ENCODE measurements at regions not wholly inside any gene's neighbourhood (a gene's known extent, or its start where the extent isn't known, plus 50 kb on each side); places are given as distances from the start of the nearest gene placed in this dataset.

DNA sequence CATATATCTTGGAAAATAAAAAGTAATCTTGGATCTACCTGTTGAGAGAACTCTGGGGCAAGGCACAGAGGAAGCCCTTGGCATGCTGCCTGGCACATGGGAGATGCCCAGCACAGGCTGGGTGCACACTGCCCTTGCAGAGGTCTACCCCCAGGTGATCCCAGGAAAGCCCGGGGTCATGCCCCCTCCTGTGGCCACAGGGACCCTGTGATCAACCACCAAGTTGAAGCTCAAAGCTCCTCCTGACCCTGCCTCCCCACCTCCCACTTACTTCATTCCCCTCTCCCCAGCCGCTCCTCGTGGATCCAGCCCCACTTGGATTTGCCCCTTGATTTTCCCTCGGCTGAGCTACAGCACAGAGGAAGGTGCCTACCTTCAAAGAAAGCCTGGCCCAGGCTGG lies 62.7 kb upstream of the LARS2 start:
- ChIA-PET POLR2A (no interaction called here), RAD21 (ENCODE audit: low non-redundant PET in 1 of 2, low total read pairs in 2 of 2, uncharacterized antibody in 2 of 2, unreplicated experiment in 2 of 2) (no interaction called here), CTCF (no interaction called here)
- BruUV-seq (replicated peaks): no TSS peak
- H3K4me3 ChIP-seq (replicated peaks in 1 of 2; ENCODE audit: low read depth in 1 of 2, low read length in 2 of 2): no peak overlapping the region
- no peak overlapping the region for H3K9ac ChIP-seq (ENCODE audit: low read length)
- H3K9me3 ChIP-seq (ENCODE audit: control insufficient read depth in 1 of 2, insufficient read depth in 1 of 2, low read depth in 1 of 2, low read length in 2 of 2): no peaks in the 10 kb centered on the region
- no peaks in the 10 kb centered on the region; the same call in 1 of the 2 replicates for H3K9me2 ChIP-seq (ENCODE audit: insufficient read depth)
- no peak for DNase-seq (ENCODE audit: low read depth, low spot score)
- no peak overlapping the region for H3K27ac ChIP-seq (ENCODE audit: low read depth, low read length)
- H4K20me1 ChIP-seq (ENCODE audit: insufficient read depth): no peaks in the 10 kb centered on the region
- ATAC-seq: no peak
- intact Hi-C loops (cut with micrococcal nuclease): no loop called here
- peaks cover 8% of the 10 kb centered on the region; the same call in 1 of the 2 replicates for H3K27me3 ChIP-seq (ENCODE audit: insufficient read depth, low read length)
- TF ChIP-seq SP1 (IDR thresholded peaks at IDR 0.05; ENCODE audit: low read depth) (no peak), CEBPB (IDR thresholded peaks at IDR 0.05; ENCODE audit: low read depth) (no peak)
- no peaks in the 10 kb centered on the region for H3K4me1 ChIP-seq (ENCODE audit: control insufficient read depth in 1 of 2, insufficient read depth in 2 of 2, low read length in 2 of 2)
- H3K4me2 ChIP-seq (ENCODE audit: low read length): no peak overlapping the region
- no peak overlapping the region for H2AFZ ChIP-seq (ENCODE audit: low read depth, low read length, poor library complexity, severe bottlenecking)
- H3K79me2 ChIP-seq (ENCODE audit: insufficient read depth, low read length): no peaks in the 10 kb centered on the region
- H3K36me3 ChIP-seq (ENCODE audit: control insufficient read depth in 1 of 2, insufficient read depth in 2 of 2, low read length in 2 of 2): no peaks in the 10 kb centered on the region

DNA sequence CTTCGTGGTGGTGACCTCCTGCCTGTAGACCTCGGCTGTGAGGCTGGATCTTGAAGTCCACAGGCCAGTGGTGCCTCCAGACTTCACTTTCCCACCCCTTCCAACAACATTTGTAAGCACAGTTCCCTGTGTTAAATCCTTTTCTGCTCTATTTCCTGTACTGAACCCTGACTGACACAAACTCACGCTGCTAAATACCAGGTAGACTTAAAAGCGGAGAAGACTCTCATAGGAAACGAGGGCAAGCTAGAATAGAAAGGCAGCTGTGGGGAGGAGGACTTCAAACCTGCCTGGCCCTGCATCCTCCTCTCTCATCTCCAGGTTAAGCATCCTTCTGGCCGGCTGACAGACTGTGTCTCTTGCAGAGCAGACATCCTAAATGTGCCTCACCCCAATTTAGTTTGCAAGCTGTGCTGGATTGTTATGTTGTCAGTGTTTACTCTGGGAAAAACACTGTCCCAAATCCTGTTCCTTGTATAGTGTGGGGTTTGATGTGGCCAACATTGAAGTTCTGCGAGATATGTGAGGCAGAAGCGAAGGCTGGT lies 58.5 kb upstream of the LARS2 start:
- Histone ChIP-seq H3K4me3 (replicated peaks in 1 of 2; ENCODE audit: low read depth in 1 of 2, low read length in 2 of 2) (no peak overlapping the region), H3K4me2 (ENCODE audit: low read length) (no peak overlapping the region), H3K27ac (ENCODE audit: low read depth, low read length) (no peak overlapping the region), H4K20me1 (ENCODE audit: insufficient read depth) (no peaks in the 10 kb centered on the region), H3K36me3 (ENCODE audit: control insufficient read depth in 1 of 2, insufficient read depth in 2 of 2, low read length in 2 of 2) (no peaks in the 10 kb centered on the region), H3K79me2 (ENCODE audit: insufficient read depth, low read length) (no peaks in the 10 kb centered on the region), H3K27me3 (ENCODE audit: insufficient read depth, low read length) (peaks cover 8% of the 10 kb centered on the region; the same call in 1 of the 2 replicates), H3K9me2 (ENCODE audit: insufficient read depth) (no peaks in the 10 kb centered on the region), H2AFZ (ENCODE audit: low read depth, low read length, poor library complexity, severe bottlenecking) (no peak overlapping the region), H3K9ac (ENCODE audit: low read length) (no peak overlapping the region), H3K4me1 (ENCODE audit: control insufficient read depth in 1 of 2, insufficient read depth in 2 of 2, low read length in 2 of 2) (no peaks in the 10 kb centered on the region), H3K9me3 (ENCODE audit: control insufficient read depth in 1 of 2, insufficient read depth in 1 of 2, low read depth in 1 of 2, low read length in 2 of 2) (no peaks in the 10 kb centered on the region)
- ChIA-PET RAD21 (ENCODE audit: low non-redundant PET in 1 of 2, low total read pairs in 2 of 2, uncharacterized antibody in 2 of 2, unreplicated experiment in 2 of 2) (no interaction called here), POLR2A (no interaction called here), CTCF (no interaction called here)
- no TSS peak for BruUV-seq (replicated peaks)
- DNase-seq (ENCODE audit: low read depth, low spot score) (no peak), ATAC-seq (no peak)
- TF ChIP-seq YY1 (IDR thresholded peaks at IDR 0.05; ENCODE audit: extremely low read depth, insufficient replicate concordance, low read depth, low read length) (no peak), POLR2AphosphoS5 (IDR thresholded peaks at IDR 0.05; ENCODE audit: low read depth, low read length) (no peak), EZH2 (IDR thresholded peaks at IDR 0.05) (no peak), ZFX (IDR thresholded peaks at IDR 0.05) (no peak), EZH2phosphoT487 (IDR thresholded peaks at IDR 0.05; ENCODE audit: borderline replicate concordance) (no peak)
- TF ChIP-seq, protein P1, sequence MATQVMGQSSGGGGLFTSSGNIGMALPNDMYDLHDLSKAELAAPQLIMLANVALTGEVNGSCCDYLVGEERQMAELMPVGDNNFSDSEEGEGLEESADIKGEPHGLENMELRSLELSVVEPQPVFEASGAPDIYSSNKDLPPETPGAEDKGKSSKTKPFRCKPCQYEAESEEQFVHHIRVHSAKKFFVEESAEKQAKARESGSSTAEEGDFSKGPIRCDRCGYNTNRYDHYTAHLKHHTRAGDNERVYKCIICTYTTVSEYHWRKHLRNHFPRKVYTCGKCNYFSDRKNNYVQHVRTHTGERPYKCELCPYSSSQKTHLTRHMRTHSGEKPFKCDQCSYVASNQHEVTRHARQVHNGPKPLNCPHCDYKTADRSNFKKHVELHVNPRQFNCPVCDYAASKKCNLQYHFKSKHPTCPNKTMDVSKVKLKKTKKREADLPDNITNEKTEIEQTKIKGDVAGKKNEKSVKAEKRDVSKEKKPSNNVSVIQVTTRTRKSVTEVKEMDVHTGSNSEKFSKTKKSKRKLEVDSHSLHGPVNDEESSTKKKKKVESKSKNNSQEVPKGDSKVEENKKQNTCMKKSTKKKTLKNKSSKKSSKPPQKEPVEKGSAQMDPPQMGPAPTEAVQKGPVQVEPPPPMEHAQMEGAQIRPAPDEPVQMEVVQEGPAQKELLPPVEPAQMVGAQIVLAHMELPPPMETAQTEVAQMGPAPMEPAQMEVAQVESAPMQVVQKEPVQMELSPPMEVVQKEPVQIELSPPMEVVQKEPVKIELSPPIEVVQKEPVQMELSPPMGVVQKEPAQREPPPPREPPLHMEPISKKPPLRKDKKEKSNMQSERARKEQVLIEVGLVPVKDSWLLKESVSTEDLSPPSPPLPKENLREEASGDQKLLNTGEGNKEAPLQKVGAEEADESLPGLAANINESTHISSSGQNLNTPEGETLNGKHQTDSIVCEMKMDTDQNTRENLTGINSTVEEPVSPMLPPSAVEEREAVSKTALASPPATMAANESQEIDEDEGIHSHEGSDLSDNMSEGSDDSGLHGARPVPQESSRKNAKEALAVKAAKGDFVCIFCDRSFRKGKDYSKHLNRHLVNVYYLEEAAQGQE (IDR thresholded peaks at IDR 0.05; ENCODE audit: low read depth): no peak
- intact Hi-C loops (cut with micrococcal nuclease): no loop called here

Measured in HCT116 (cell line).